IPS DF 6.9 (cell line): ENCODE measurements at regions not wholly inside any gene's neighbourhood (a gene's known extent, or its start where the extent isn't known, plus 50 kb on each side); places are given as distances from the start of the nearest gene placed in this dataset.

Experiments used
- DNase-seq: peaks from one replicate; pipeline ENCODE4 v3.0.0-alpha.2; 2013; ENCODE audit warnings: low read depth, low spot score
- H3K27ac ChIP-seq: one replicate; pipeline ENCODE4 v1.5.1; 2013; ENCODE audit warnings: low read length, control low read depth
- H3K27me3 ChIP-seq: 2 replicates; pipeline ENCODE4 v1.6.1; 2013; ENCODE audit warnings: mild to moderate bottlenecking, low read length; ENCODE audit not compliant: control insufficient read depth, insufficient read depth
- H3K36me3 ChIP-seq: 2 replicates; pipeline ENCODE4 v1.6.1; 2013; ENCODE audit warnings: low read length; ENCODE audit not compliant: control insufficient read depth, insufficient read depth
- H3K4me1 ChIP-seq: 2 replicates; pipeline ENCODE4 v1.6.1; 2013; ENCODE audit warnings: low read length; ENCODE audit not compliant: control insufficient read depth, insufficient read depth
- H3K4me3 ChIP-seq: 2 replicates; pipeline ENCODE4 v1.5.1; 2013; ENCODE audit warnings: mild to moderate bottlenecking, low read length
- H3K9me3 ChIP-seq: 2 replicates; pipeline ENCODE4 v1.6.1; 2013; ENCODE audit warnings: low read length, inconsistent platforms; ENCODE audit not compliant: control insufficient read depth, insufficient read depth
- WGBS: extraction: QIAGEN DNeasy Blood & Tissue Kit; methylation state at CpG from one replicate; pipeline ENCODE4 v1.1.7; 2013; ENCODE audit warnings: mixed read lengths, missing lambda C conversion rate; ENCODE audit not compliant: insufficient read length, insufficient coverage; 5-methylcytosine and 5-hydroxymethylcytosine counted together

- no CpG with 5 or more reads among the region's 2 CpGs for WGBS
Measured at GRCh38 chr4:53680168-53680567, 88.9 kb upstream of the LNX1 start.

DNA sequence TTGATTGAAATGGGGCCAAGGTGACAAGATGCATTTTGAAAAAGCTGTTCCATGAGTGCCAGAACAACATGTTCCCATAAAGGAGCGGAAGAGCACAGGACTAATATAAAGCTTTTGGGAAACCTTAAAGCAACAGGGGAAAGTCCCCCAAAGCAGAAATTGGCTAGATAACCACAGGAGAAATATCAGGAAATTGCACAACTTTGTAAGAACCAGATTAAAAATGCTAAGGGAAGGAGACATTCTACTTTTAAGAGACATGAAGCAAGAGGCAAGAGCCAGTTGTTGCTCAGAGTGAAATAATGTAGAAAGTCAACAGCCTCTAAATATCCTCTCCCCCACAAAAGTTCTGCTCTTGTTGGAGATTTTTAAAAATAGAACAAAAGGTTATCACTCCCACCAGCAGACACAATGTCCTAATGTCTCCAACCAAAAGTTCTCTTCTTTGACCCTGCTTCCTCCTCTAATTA is 85.2 kb upstream of the LNX1 start:
- Histone ChIP-seq H3K9me3 (no peaks in the 10 kb centered on the region), H3K27me3 (no peaks in the 10 kb centered on the region; the same call in 1 of the 2 replicates), H3K4me1 (no peaks in the 10 kb centered on the region), H3K36me3 (no peaks in the 10 kb centered on the region), H3K27ac (no peak overlapping the region), H3K4me3 (no peak overlapping the region)
- DNase-seq = no peak
- no CpG with 5 or more reads among the region's 1 CpG for whole genome bisulfite sequencing

More at GRCh38 chr4:53680168-53680567, 88.9 kb upstream of the LNX1 start:
- no peaks in the 10 kb centered on the region for H3K36me3 ChIP-seq
- H3K27ac ChIP-seq = no peak overlapping the region
- no peaks in the 10 kb centered on the region for H3K9me3 ChIP-seq
- H3K4me3 ChIP-seq = no peak overlapping the region
- H3K27me3 ChIP-seq = no peaks in the 10 kb centered on the region; the same call in 1 of the 2 replicates
- no peak for DNase-seq
- no peaks in the 10 kb centered on the region for H3K4me1 ChIP-seq

DNA sequence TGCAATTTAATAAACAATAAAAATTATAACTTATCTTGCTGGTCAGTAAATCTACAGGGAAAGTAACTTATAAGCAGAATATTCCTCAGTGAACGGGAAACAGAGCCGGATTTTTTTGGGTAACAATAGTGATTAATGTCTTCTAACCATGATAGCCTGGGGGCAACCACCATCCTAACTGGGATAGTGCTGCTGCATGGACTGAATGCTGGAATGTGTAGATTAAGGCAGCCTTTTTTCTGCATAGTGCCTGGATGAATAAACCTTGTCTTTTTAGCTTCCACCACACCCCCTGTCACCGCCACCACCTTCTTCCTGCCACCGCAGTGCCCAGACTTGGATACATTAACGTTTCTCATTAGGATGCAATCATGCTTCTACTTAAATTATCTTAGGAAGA is 83.6 kb upstream of the LNX1 start:
- DNase-seq = no peak
- Histone ChIP-seq H3K9me3 (no peaks in the 10 kb centered on the region), H3K27me3 (no peaks in the 10 kb centered on the region; the same call in 1 of the 2 replicates), H3K4me1 (no peaks in the 10 kb centered on the region), H3K36me3 (no peaks in the 10 kb centered on the region), H3K4me3 (no peak overlapping the region), H3K27ac (no peak overlapping the region)
- WGBS = no CpG with 5 or more reads among the region's 5 CpGs

GRCh38 chr4:53672873-53673272 is 81.6 kb upstream of the LNX1 start:
- Histone ChIP-seq H3K4me3 (no peak overlapping the region), H3K27ac (no peak overlapping the region), H3K4me1 (no peaks in the 10 kb centered on the region), H3K36me3 (no peaks in the 10 kb centered on the region), H3K9me3 (no peaks in the 10 kb centered on the region), H3K27me3 (no peaks in the 10 kb centered on the region)
- no CpG with 5 or more reads among the region's 2 CpGs for WGBS
- DNase-seq = no peak

DNA sequence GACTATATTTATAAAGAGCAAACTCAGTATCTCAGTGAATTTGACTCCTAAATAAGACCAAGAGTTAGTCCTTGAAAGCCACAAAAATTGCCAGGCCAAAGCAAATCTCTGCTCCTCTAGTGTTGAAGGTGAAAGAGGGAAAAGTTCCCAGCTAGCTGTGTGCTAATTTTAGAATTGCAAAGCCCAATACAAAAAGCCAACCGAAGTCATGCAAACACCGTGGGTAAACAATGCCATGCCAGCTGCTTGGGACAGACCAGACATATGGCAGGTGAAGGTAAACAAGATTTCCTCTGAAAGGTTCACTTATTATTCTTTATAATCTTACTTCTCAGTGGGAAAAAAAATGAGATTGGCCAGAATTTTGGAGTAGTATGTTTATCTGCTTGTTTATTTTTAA is 80.5 kb upstream of the LNX1 start:
- H3K27ac ChIP-seq = no peak overlapping the region
- no peaks in the 10 kb centered on the region for H3K4me1 ChIP-seq
- no peaks in the 10 kb centered on the region for H3K27me3 ChIP-seq
- DNase-seq = no peak
- no peak overlapping the region for H3K4me3 ChIP-seq
- no peaks in the 10 kb centered on the region for H3K36me3 ChIP-seq
- no CpG with 5 or more reads among the region's 2 CpGs for WGBS
- no peaks in the 10 kb centered on the region for H3K9me3 ChIP-seq

- no CpG with 5 or more reads among the region's 2 CpGs for WGBS
- H3K4me1 ChIP-seq = no peaks in the 10 kb centered on the region
- no peak overlapping the region for H3K4me3 ChIP-seq
Measured at GRCh38 chr4:53659737-53660136, 68.5 kb upstream of the LNX1 start.

DNA sequence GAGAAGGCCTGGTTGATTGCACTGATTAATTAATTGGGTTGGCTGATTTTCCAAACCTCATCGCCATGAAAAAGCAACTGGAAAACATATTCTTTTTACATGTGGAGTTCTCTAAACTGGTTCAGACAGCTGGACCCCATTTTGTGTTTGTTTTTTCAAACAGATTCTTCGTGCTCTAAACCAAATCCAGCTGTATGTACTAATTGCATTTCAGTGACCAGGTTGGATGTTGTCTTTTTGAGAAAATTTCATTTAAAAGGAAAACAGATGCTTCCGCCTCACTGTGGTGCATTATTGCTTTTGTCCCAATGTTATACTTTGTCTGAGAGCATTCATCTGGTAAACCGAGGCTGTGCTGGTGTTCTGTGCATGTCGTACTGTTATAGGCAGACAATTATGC is 67.8 kb upstream of the LNX1 start:
- H3K4me1 ChIP-seq = no peaks in the 10 kb centered on the region
- WGBS = no CpG with 5 or more reads among the region's 5 CpGs
- H3K9me3 ChIP-seq = no peaks in the 10 kb centered on the region
- no peaks in the 10 kb centered on the region for H3K36me3 ChIP-seq
- H3K4me3 ChIP-seq = no peak overlapping the region
- no peaks in the 10 kb centered on the region for H3K27me3 ChIP-seq
- no peak for DNase-seq
- no peak overlapping the region for H3K27ac ChIP-seq

More at GRCh38 chr4:53659737-53660136, 68.5 kb upstream of the LNX1 start:
- H3K27ac ChIP-seq = no peak overlapping the region
- H3K9me3 ChIP-seq = no peaks in the 10 kb centered on the region
- H3K27me3 ChIP-seq = no peaks in the 10 kb centered on the region
- no peak for DNase-seq
- no peaks in the 10 kb centered on the region for H3K36me3 ChIP-seq

DNA sequence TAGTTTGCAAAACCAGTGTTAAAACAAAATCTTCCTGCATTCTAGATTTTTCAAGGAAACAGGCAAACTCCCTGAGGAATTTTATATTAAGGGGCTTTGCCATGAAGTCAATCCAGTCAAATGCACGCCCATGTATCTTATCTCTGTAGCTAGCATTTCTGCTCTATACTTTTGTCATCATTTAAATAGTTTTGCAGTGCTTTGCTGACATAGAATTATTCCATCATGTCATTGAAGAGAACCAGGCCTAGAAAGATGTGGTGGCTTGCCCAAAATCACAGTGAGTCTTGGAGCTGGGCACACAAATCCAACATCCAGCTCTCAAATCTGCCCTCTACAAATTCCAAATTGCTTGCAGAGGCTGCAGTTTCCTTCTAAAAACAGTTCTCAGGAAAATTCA is 66.7 kb upstream of the LNX1 start:
- no peaks in the 10 kb centered on the region for H3K36me3 ChIP-seq
- H3K9me3 ChIP-seq = no peaks in the 10 kb centered on the region
- no peak overlapping the region for H3K27ac ChIP-seq
- no peaks in the 10 kb centered on the region for H3K4me1 ChIP-seq
- H3K27me3 ChIP-seq = no peaks in the 10 kb centered on the region
- no CpG with 5 or more reads among the region's 1 CpG for WGBS
- DNase-seq = no peak
- H3K4me3 ChIP-seq = no peak overlapping the region

DNA sequence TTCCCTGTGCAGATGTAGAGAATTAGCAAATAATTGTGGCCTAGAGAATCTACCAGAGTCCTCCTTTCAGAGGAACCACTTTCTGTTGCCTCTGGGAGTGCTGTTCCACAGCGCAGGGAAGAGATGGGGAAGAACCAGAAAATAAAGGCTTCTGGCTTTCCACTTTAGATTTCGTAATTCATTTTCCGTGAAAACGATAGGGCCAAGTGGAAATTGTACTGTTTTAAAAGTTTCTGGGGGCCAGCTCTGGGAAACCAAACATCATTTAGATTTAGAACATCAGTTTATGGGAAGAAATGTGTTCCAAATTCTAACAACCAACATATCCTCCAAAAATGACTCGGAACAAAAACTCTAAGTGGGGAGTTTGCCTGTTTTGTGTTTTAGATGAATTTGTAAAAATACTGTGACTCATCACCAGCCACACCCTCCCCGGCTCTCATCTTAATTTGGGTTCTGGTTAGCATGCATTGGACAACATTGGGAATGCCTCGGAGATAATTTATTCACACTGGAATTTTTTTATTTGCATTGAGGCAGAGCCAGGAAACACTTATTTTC is 65.2 kb upstream of the LNX1 start:
- no peak for DNase-seq
- no peak overlapping the region for H3K4me3 ChIP-seq
- no peaks in the 10 kb centered on the region for H3K4me1 ChIP-seq
- no CpG with 5 or more reads among the region's 7 CpGs for WGBS
- H3K36me3 ChIP-seq = no peaks in the 10 kb centered on the region
- no peaks in the 10 kb centered on the region for H3K9me3 ChIP-seq
- no peaks in the 10 kb centered on the region for H3K27me3 ChIP-seq
- no peak overlapping the region for H3K27ac ChIP-seq

- no peak for DNase-seq
- no peaks in the 10 kb centered on the region for H3K9me3 ChIP-seq
- H3K27ac ChIP-seq = no peak overlapping the region
- H3K4me3 ChIP-seq = no peak overlapping the region
- no CpG with 5 or more reads among the region's 5 CpGs for WGBS
- no peaks in the 10 kb centered on the region for H3K36me3 ChIP-seq
- no peaks in the 10 kb centered on the region for H3K27me3 ChIP-seq
- no peaks in the 10 kb centered on the region for H3K4me1 ChIP-seq
Measured at GRCh38 chr4:53654300-53654758, 63.0 kb upstream of the LNX1 start.

DNA sequence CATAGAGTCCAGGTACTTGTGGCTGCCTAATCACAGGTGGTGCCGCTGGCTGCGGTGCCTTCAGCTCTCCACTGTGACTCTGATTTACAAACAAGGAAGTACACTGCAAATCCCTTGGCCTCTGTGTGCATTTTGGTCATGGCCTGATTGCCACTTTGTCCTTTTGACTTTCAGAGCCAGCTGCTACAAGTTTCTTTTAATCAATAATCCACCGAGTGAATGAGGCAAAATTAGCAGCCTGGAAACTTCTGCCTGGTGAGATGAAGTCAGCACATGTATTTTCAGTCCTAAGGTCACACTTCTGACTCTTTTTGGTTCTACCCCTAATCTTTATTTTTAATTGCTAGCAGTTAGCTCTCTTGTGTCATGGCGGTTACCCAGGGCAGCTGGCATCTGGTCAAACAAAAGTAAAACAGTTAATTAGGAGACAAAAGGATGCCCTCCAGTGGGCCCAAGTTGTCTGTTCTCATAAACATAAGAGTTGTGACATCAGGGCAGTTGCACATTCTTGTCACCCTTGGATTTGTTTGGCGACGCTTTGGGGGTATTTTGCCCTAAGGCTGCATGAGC is 62.3 kb upstream of the LNX1 start:
- H3K36me3 ChIP-seq = no peaks in the 10 kb centered on the region

More for the DNA sequence above, 62.3 kb upstream of the LNX1 start:
- no CpG with 5 or more reads among the region's 6 CpGs for WGBS
- no peak for DNase-seq
- H3K4me3 ChIP-seq = no peak overlapping the region
- no peaks in the 10 kb centered on the region for H3K9me3 ChIP-seq
- H3K27ac ChIP-seq = no peak overlapping the region
- no peaks in the 10 kb centered on the region for H3K4me1 ChIP-seq
- H3K27me3 ChIP-seq = no peaks in the 10 kb centered on the region
